Vagina (tissue), 2 donors: ENCODE measurements at regions not wholly inside any gene's neighbourhood (a gene's known extent, or its start where the extent isn't known, plus 50 kb on each side); places are given as distances from the start of the nearest gene placed in this dataset.

ENCODE experiments used
- DNase-seq, 2 donors: peaks; one replicate each; pipeline ENCODE4 v3.0.0-alpha.2; 2017; ENCODE audit errors: extremely low spot score in 2 of 2
- H3K27ac ChIP-seq: fragments of 200-600 bp; sonication (generic); one replicate; pipeline ENCODE4 v1.5.1; 2019
- H3K27me3 ChIP-seq: fragments of 200-600 bp; sonication (generic); one replicate; pipeline ENCODE4 v1.5.1; 2019
- H3K36me3 ChIP-seq, 2 donors: fragments of 200-600 bp; sonication (generic); one replicate each; pipeline ENCODE4 v1.5.1; 2017 to 2019
- H3K4me1 ChIP-seq: fragments of 200-600 bp; sonication (generic); one replicate; pipeline ENCODE4 v1.5.1; 2019
- H3K4me3 ChIP-seq, 2 donors: fragments of 200-600 bp; sonication (generic); 1 replicate in 1 of 2; 2 replicates in 1 of 2; pipeline ENCODE4 v1.5.1; 2016 to 2019
- H3K9me3 ChIP-seq: fragments of 200-600 bp; sonication (generic); one replicate; pipeline ENCODE4 v1.5.1; 2019
- CTCF ChIP-seq, 3 experiments: fragments of 450-650 bp in 2 of 3; fragments of 200-600 bp in 1 of 3; sonication (generic) in 1 of 3; IDR thresholded peaks; one replicate each; pipeline ENCODE4 v1.5.1; 2017 to 2019; ENCODE audit warnings: antibody characterized with exemption in 3 of 3, mild to moderate bottlenecking in 2 of 3, moderate library complexity in 2 of 3
- POLR2A ChIP-seq, 2 donors: fragments of 450-650 bp; IDR thresholded peaks; one replicate each; pipeline ENCODE4 v1.6.1; 2017; ENCODE audit warnings: antibody characterized with exemption in 2 of 2, mild to moderate bottlenecking in 2 of 2, moderate library complexity in 2 of 2
- POLR2AphosphoS5 ChIP-seq, 2 donors: sonication (generic); formaldehyde crosslinking; IDR thresholded peaks; one replicate each; pipeline ENCODE4 v1.9.0; 2017; ENCODE audit warnings: antibody characterized with exemption in 2 of 2, mild to moderate bottlenecking in 2 of 2, low read depth in 1 of 2; ENCODE audit not compliant: insufficient read depth in 1 of 2
- intact Hi-C: fragments of 100-400 bp; cut with DNase I; formaldehyde crosslinking; loops from one replicate; pipeline ENCODE4 v1.15.1; 2023

GRCh38 chr2:47304654-47305053 is 64.5 kb upstream of the EPCAM start:
- H3K4me1 ChIP-seq: no peaks in the 10 kb centered on the region
- no peak overlapping the region for H3K4me3 ChIP-seq
- DNase-seq: no peak
- no peaks in the 10 kb centered on the region for H3K9me3 ChIP-seq
- H3K27me3 ChIP-seq: no peaks in the 10 kb centered on the region
- intact Hi-C loops: no loop called here
- no peaks in the 10 kb centered on the region for H3K36me3 ChIP-seq
- TF ChIP-seq POLR2AphosphoS5 (IDR thresholded peaks at IDR 0.05; ENCODE audit: insufficient read depth in 1 of 2, low read depth in 1 of 2) (no peak), CTCF (IDR thresholded peaks at IDR 0.05) (no peak), POLR2A (IDR thresholded peaks at IDR 0.05) (no peak)
- no peak overlapping the region for H3K27ac ChIP-seq

- intact Hi-C loops: no loop called here
- no peak overlapping the region for H3K27ac ChIP-seq
- no peak for DNase-seq
- no peaks in the 10 kb centered on the region for H3K4me1 ChIP-seq
- TF ChIP-seq POLR2A (IDR thresholded peaks at IDR 0.05) (no peak), CTCF (IDR thresholded peaks at IDR 0.05) (no peak), POLR2AphosphoS5 (IDR thresholded peaks at IDR 0.05; ENCODE audit: insufficient read depth in 1 of 2, low read depth in 1 of 2) (no peak)
- H3K4me3 ChIP-seq: no peak overlapping the region
- H3K27me3 ChIP-seq: no peaks in the 10 kb centered on the region
- H3K36me3 ChIP-seq: no peaks in the 10 kb centered on the region
- no peaks in the 10 kb centered on the region for H3K9me3 ChIP-seq
Observed at GRCh38 chr2:47303341-47304148, 65.6 kb upstream of the EPCAM start.

- no peak for TF ChIP-seq POLR2AphosphoS5 (IDR thresholded peaks at IDR 0.05; ENCODE audit: insufficient read depth in 1 of 2, low read depth in 1 of 2)
- TF ChIP-seq CTCF (IDR thresholded peaks at IDR 0.05): no peak
- no peak for TF ChIP-seq POLR2A (IDR thresholded peaks at IDR 0.05)
- H3K4me1 ChIP-seq: no peaks in the 10 kb centered on the region
- no peak overlapping the region for H3K27ac ChIP-seq
- H3K27me3 ChIP-seq: no peaks in the 10 kb centered on the region
- H3K4me3 ChIP-seq: no peak overlapping the region
- H3K36me3 ChIP-seq: no peaks in the 10 kb centered on the region
- intact Hi-C loops: no loop called here
- no peaks in the 10 kb centered on the region for H3K9me3 ChIP-seq
- no peak for DNase-seq
Observed at GRCh38 chr2:47302308-47302707, 66.8 kb upstream of the EPCAM start.

GRCh38 chr2:47301731-47302130 is 67.4 kb upstream of the EPCAM start:
- Histone ChIP-seq H3K27ac (no peak overlapping the region), H3K4me3 (no peak overlapping the region), H3K27me3 (no peaks in the 10 kb centered on the region), H3K9me3 (no peaks in the 10 kb centered on the region), H3K4me1 (no peaks in the 10 kb centered on the region), H3K36me3 (no peaks in the 10 kb centered on the region)
- DNase-seq: no peak
- no peak for TF ChIP-seq POLR2AphosphoS5 (IDR thresholded peaks at IDR 0.05; ENCODE audit: insufficient read depth in 1 of 2, low read depth in 1 of 2)
- intact Hi-C loops: no loop called here

- DNase-seq: no peak
- Histone ChIP-seq H3K4me1 (no peaks in the 10 kb centered on the region), H3K27ac (no peak overlapping the region), H3K36me3 (no peaks in the 10 kb centered on the region), H3K27me3 (no peaks in the 10 kb centered on the region), H3K9me3 (no peaks in the 10 kb centered on the region), H3K4me3 (no peak overlapping the region)
- intact Hi-C loops: no loop called here
- no peak for TF ChIP-seq POLR2A (IDR thresholded peaks at IDR 0.05)
- TF ChIP-seq CTCF (IDR thresholded peaks at IDR 0.05): no peak
- no peak for TF ChIP-seq POLR2AphosphoS5 (IDR thresholded peaks at IDR 0.05; ENCODE audit: insufficient read depth in 1 of 2, low read depth in 1 of 2)
Observed at GRCh38 chr2:47301277-47301618, 67.9 kb upstream of the EPCAM start.
